GM12878 (cell line): ENCODE measurements at regions not wholly inside any gene's neighbourhood (a gene's known extent, or its start where the extent isn't known, plus 50 kb on each side); places are given as distances from the start of the nearest gene placed in this dataset.

Experiments used
- ATAC-seq: fragments of 200-7000 bp; cut with Tn5 transposase; 3 replicates; pipeline ENCODE4 v1.9.1; 2020; ENCODE audit warnings: mild to moderate bottlenecking, moderate library complexity
- BruUV-seq: library from RNA; stranded (reverse); fragments of 400-500 nt; replicated peaks from 2 replicates; lab custom pipeline; 2021; lab: Mats Ljungman, UMichigan
- CTCF ChIA-PET: fragments of 300-600 bp; sonication (Branson Sonifier 250); formaldehyde crosslinking; extraction: SDS; loops from one replicate; lab custom pipeline; 2021; ENCODE audit warnings: inconsistent platforms; lab: Yijun Ruan, JAX
- POLR2A ChIA-PET: fragments of 350-600 bp; formaldehyde crosslinking; extraction: SDS; loops from one replicate; lab custom pipeline; 2021; ENCODE audit warnings: inconsistent platforms; lab: Charles Lee
- RAD21 ChIA-PET: fragments of 300-600 bp; sonication (Branson Sonifier 250); formaldehyde crosslinking; loops from one replicate; lab custom pipeline; 2023; ENCODE audit warnings: antibody characterized with exemption; ENCODE audit not compliant: unreplicated experiment; lab: Charles Lee
- SMC1A ChIA-PET: fragments of 300-600 bp; sonication (Branson Sonifier 250); formaldehyde crosslinking; loops from one replicate; lab custom pipeline; 2023; ENCODE audit not compliant: unreplicated experiment, uncharacterized antibody; lab: Charles Lee
- DNase-seq: peaks from one replicate; pipeline ENCODE4 v3.0.0-alpha.2; 2011; ENCODE audit warnings: low read depth, low spot score
- FAIRE-seq: peaks from 3 replicates; lab custom pipeline; 2011; peaks lifted over from hg19 to GRCh38; lab: Jason Lieb, UNC
- H2AFZ ChIP-seq: 2 replicates; pipeline ENCODE4 v1.6.0; 2011; ENCODE audit warnings: low read depth, low read length, control low read depth; ENCODE audit not compliant: control insufficient read depth
- H3K27ac ChIP-seq: 2 replicates; pipeline ENCODE4 v1.5.1; 2011; ENCODE audit warnings: control low read depth; ENCODE audit not compliant: control insufficient read depth, insufficient read depth
- H3K27me3 ChIP-seq, 2 experiments: replicated peaks in 1 of 2; 2 replicates each; pipeline versions ENCODE4 v1.6.0 to v1.6.1; 2011; ENCODE audit warnings: low read length in 1 of 2; ENCODE audit not compliant: control insufficient read depth in 2 of 2, insufficient read depth in 2 of 2
- H3K36me3 ChIP-seq, 2 experiments: 2 replicates each; pipeline ENCODE4 v1.5.1; 2011; ENCODE audit warnings: low read length in 1 of 2; ENCODE audit not compliant: control insufficient read depth in 2 of 2, insufficient read depth in 2 of 2
- H3K4me1 ChIP-seq: 2 replicates; pipeline ENCODE4 v1.6.1; 2011; ENCODE audit warnings: mild to moderate bottlenecking, low read length, moderate library complexity, mixed read lengths; ENCODE audit not compliant: control insufficient read depth, insufficient read depth
- H3K4me2 ChIP-seq: 2 replicates; pipeline ENCODE4 v1.6.0; 2011; ENCODE audit warnings: control low read depth; ENCODE audit not compliant: control insufficient read depth, insufficient read depth
- H3K4me3 ChIP-seq: fragments of 200-600 bp; sonication (generic); 2 replicates; pipeline ENCODE4 v1.5.1; 2016
- H3K79me2 ChIP-seq: 2 replicates; pipeline ENCODE4 v1.6.0; 2011; ENCODE audit warnings: low read length; ENCODE audit not compliant: control insufficient read depth, insufficient read depth
- H3K9ac ChIP-seq: 2 replicates; pipeline ENCODE4 v1.8.0; 2011; ENCODE audit warnings: low read length, control low read depth, mixed read lengths; ENCODE audit not compliant: control insufficient read depth, insufficient read depth
- H3K9me3 ChIP-seq: replicated peaks from 3 replicates; pipeline ENCODE4 v1.5.1; 2011; ENCODE audit warnings: mild to moderate bottlenecking, low read length; ENCODE audit not compliant: control insufficient read depth, insufficient read depth
- H4K20me1 ChIP-seq: 2 replicates; pipeline ENCODE4 v1.6.0; 2011; ENCODE audit not compliant: control insufficient read depth, insufficient read depth
- BHLHE40 ChIP-seq, 2 experiments: fragments of 450-650 bp in 1 of 2; IDR thresholded peaks; 2 replicates each; pipeline ENCODE4 v1.6.1; 2011 to 2017; ENCODE audit warnings: low read depth in 2 of 2, borderline replicate concordance in 1 of 2, improper control_type of control experiment in 1 of 2, low read length in 1 of 2, mild to moderate bottlenecking in 1 of 2
- ESRRA ChIP-seq: IDR thresholded peaks from 2 replicates; pipeline ENCODE4 v1.6.1; 2012; ENCODE audit warnings: mild to moderate bottlenecking, low read length, improper control_type of control experiment
- FOXK2 ChIP-seq: fragments of 450-650 bp; IDR thresholded peaks from 2 replicates; pipeline ENCODE4 v1.6.1; 2017; ENCODE audit warnings: mild to moderate bottlenecking, moderate library complexity
- HDAC2 ChIP-seq: fragments of 200-600 bp; sonication (generic); IDR thresholded peaks from 2 replicates; pipeline ENCODE4 v1.6.1; 2017
- IKZF2 ChIP-seq, 2 experiments: fragments of 450-650 bp; IDR thresholded peaks; 2 replicates each; pipeline ENCODE4 v1.6.1; 2017; ENCODE audit warnings: mild to moderate bottlenecking in 2 of 2, moderate library complexity in 2 of 2
- IRF4 ChIP-seq: IDR thresholded peaks from 2 replicates; pipeline ENCODE4 v1.6.1; 2011; ENCODE audit warnings: low read depth, low read length
- JUNB ChIP-seq: IDR thresholded peaks from 2 replicates; pipeline ENCODE4 v1.6.1; 2016; ENCODE audit warnings: antibody characterized with exemption, mild to moderate bottlenecking
- JUND ChIP-seq: IDR thresholded peaks from 2 replicates; pipeline ENCODE4 v1.6.1; 2012; ENCODE audit warnings: low read depth, mild to moderate bottlenecking, low read length, improper control_type of control experiment, moderate library complexity
- MXI1 ChIP-seq: fragments of 150-350 bp; IDR thresholded peaks from 2 replicates; pipeline ENCODE4 v1.6.1; 2011; ENCODE audit warnings: low read depth, mild to moderate bottlenecking, inconsistent platforms, low read length, improper control_type of control experiment
- NFXL1 ChIP-seq: fragments of 450-650 bp; IDR thresholded peaks from 2 replicates; pipeline ENCODE4 v1.6.1; 2017; ENCODE audit warnings: antibody characterized with exemption, mild to moderate bottlenecking, borderline replicate concordance
- NRF1 ChIP-seq: conservative IDR thresholded peaks from 2 replicates; pipeline ENCODE4 v1.6.1; 2011; ENCODE audit warnings: mild to moderate bottlenecking, low read depth, low read length, improper control_type of control experiment
- RFX5 ChIP-seq: IDR thresholded peaks from 2 replicates; pipeline ENCODE4 v1.6.1; 2011; ENCODE audit warnings: low read depth, low read length, improper control_type of control experiment
- SUPT20H ChIP-seq: IDR thresholded peaks from 2 replicates; pipeline ENCODE4 v1.6.1; 2011; ENCODE audit warnings: low read depth, mild to moderate bottlenecking, low read length, moderate library complexity, borderline replicate concordance; ENCODE audit not compliant: control insufficient read depth
- TARDBP ChIP-seq: IDR thresholded peaks from 2 replicates; pipeline ENCODE4 v1.6.1; 2016; ENCODE audit warnings: borderline replicate concordance
- ZNF217 ChIP-seq: fragments of 450-650 bp; IDR thresholded peaks from 2 replicates; pipeline ENCODE4 v1.6.1; 2017; ENCODE audit warnings: antibody characterized with exemption, mild to moderate bottlenecking
- WGBS: methylation state at CpG from one replicate; pipeline ENCODE4 v1.1.6; 2016; ENCODE audit warnings: low lambda C conversion rate; ENCODE audit not compliant: insufficient replicate concordance, insufficient coverage; ENCODE audit errors: missing lambda C conversion rate; 5-methylcytosine and 5-hydroxymethylcytosine counted together
- in situ Hi-C: fragments of 300-500 bp; cut with MboI; formaldehyde crosslinking; loops from 9 replicates; pipeline ENCODE4 v1.14.3; 2018; ENCODE audit warnings: mixed read lengths
- intact Hi-C: fragments of 100-400 bp; cut with micrococcal nuclease; formaldehyde crosslinking; loops from one replicate; pipeline ENCODE4 v1.14.2; 2022; ENCODE audit not compliant: unreplicated experiment
- TF ChIP-seq, protein P1 (sequence below): IDR thresholded peaks from 2 replicates; pipeline ENCODE4 v1.6.1; 2012; ENCODE audit warnings: low read length, inconsistent platforms
- TF ChIP-seq, protein P2 (sequence below): fragments of 450-650 bp; IDR thresholded peaks from 2 replicates; pipeline ENCODE4 v1.6.1; 2017; ENCODE audit warnings: mild to moderate bottlenecking, moderate library complexity

DNA sequence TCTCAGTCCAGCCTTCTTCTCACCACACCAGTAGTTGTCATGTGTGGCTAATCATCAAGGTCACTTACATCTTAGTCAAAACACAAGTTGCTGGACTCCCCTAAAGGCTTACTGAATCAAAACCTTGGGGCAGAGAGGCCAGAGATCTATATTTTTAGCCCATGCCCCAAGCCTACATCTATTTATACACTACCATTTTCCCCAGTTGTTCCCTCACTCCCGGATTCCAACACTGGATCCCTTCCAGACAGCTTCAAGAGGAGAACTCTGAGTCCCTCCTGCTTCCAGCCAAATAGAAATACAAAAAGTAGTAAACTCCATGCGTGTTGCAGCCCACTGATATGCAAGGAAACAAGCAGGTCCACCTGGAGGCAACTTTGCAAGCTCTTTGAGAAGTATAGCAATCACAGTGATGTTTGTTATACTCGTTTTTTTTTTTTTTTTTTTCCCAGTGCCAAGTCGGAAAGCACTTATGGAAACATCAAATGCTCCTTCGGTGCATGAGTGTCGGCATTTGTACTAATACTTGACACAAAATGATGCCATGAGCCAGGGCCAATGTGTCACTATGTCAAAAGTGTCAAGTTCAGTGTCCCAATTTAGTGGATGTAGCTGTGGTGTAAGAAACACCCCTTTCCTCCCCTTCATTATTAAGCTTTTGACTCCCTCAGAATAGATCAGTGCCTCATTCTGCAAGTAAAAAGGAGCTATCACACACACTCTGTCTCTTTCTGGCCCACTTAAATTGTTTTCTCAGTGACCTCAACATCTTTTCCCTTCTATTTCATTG lies 594.2 kb upstream of the SGCD start (continued):
- TF ChIP-seq, protein P1, sequence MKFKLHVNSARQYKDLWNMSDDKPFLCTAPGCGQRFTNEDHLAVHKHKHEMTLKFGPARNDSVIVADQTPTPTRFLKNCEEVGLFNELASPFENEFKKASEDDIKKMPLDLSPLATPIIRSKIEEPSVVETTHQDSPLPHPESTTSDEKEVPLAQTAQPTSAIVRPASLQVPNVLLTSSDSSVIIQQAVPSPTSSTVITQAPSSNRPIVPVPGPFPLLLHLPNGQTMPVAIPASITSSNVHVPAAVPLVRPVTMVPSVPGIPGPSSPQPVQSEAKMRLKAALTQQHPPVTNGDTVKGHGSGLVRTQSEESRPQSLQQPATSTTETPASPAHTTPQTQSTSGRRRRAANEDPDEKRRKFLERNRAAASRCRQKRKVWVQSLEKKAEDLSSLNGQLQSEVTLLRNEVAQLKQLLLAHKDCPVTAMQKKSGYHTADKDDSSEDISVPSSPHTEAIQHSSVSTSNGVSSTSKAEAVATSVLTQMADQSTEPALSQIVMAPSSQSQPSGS, result no peak
- TF ChIP-seq FOXK2, result no peak
- no peak for TF ChIP-seq MXI1
- no peak for TF ChIP-seq JUNB
- TF ChIP-seq BHLHE40 (IDR thresholded peaks at IDR 0.05; ENCODE audit: borderline replicate concordance in 1 of 2, low read depth in 2 of 2, low read length in 1 of 2), result no peak
- TF ChIP-seq IRF4, result no peak
- no peak for TF ChIP-seq ESRRA
- no peak for TF ChIP-seq ZNF217
- TF ChIP-seq HDAC2, result no peak

GRCh38 chr5:155733935-155734334 lies 593.0 kb upstream of the SGCD start:
- Histone ChIP-seq H3K27me3 (peaks cover 0 to 2% of the 10 kb centered on the region in 2 experiments; a peak in 2 of 4 replicates), H3K4me3 (no peak overlapping the region), H3K4me2 (no peak overlapping the region), H3K9ac (no peak overlapping the region)
- intact Hi-C loops, result no loop called here
- BruUV-seq, result no TSS peak
- RAD21 ChIA-PET, result no interaction called here
- TF ChIP-seq NFXL1, result no peak
- TF ChIP-seq JUND, result no peak
- no peak for TF ChIP-seq IKZF2 (IDR thresholded peaks at IDR 0.05)
- TF ChIP-seq TARDBP, result no peak
- no peak for TF ChIP-seq RFX5
- TF ChIP-seq, protein P2, sequence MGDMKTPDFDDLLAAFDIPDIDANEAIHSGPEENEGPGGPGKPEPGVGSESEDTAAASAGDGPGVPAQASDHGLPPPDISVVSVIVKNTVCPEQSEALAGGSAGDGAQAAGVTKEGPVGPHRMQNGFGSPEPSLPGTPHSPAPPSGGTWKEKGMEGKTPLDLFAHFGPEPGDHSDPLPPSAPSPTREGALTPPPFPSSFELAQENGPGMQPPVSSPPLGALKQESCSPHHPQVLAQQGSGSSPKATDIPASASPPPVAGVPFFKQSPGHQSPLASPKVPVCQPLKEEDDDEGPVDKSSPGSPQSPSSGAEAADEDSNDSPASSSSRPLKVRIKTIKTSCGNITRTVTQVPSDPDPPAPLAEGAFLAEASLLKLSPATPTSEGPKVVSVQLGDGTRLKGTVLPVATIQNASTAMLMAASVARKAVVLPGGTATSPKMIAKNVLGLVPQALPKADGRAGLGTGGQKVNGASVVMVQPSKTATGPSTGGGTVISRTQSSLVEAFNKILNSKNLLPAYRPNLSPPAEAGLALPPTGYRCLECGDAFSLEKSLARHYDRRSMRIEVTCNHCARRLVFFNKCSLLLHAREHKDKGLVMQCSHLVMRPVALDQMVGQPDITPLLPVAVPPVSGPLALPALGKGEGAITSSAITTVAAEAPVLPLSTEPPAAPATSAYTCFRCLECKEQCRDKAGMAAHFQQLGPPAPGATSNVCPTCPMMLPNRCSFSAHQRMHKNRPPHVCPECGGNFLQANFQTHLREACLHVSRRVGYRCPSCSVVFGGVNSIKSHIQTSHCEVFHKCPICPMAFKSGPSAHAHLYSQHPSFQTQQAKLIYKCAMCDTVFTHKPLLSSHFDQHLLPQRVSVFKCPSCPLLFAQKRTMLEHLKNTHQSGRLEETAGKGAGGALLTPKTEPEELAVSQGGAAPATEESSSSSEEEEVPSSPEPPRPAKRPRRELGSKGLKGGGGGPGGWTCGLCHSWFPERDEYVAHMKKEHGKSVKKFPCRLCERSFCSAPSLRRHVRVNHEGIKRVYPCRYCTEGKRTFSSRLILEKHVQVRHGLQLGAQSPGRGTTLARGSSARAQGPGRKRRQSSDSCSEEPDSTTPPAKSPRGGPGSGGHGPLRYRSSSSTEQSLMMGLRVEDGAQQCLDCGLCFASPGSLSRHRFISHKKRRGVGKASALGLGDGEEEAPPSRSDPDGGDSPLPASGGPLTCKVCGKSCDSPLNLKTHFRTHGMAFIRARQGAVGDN, result no peak
- TF ChIP-seq SUPT20H, result no peak
- no peak for TF ChIP-seq NRF1
- TF ChIP-seq, all 136 proteins: peak for 0
- ATAC-seq, result no peak
- Histone ChIP-seq H3K27ac (no peak overlapping the region), H3K36me3 (no peaks in the 10 kb centered on the region), H3K9me3 (no peaks in the 10 kb centered on the region), H4K20me1 (no peaks in the 10 kb centered on the region), H3K4me1 (no peaks in the 10 kb centered on the region), H2AFZ (no peak overlapping the region), H3K79me2 (no peaks in the 10 kb centered on the region)
- no peak for FAIRE-seq
- POLR2A ChIA-PET, result no interaction called here
- CTCF ChIA-PET, result interaction anchor here (0.6 kb wide), 1 partner anchor 1090 kb away, joined by 3 read pairs; no protein-coding TSS in a partner anchor
- DNase-seq, result no peak
- SMC1A ChIA-PET, result no interaction called here
- 0% methylated on average over 1 of the region's 1 CpG for WGBS
- in situ Hi-C loops, result no loop called here
